Mucosa of descending colon (tissue), 3 donors: ENCODE measurements at regions not wholly inside any gene's neighbourhood (a gene's known extent, or its start where the extent isn't known, plus 50 kb on each side); places are given as distances from the start of the nearest gene placed in this dataset.

Experiments
- ATAC-seq: fragments of 200-7000 bp; cut with Tn5 transposase; one replicate; pipeline ENCODE4 v1.9.1; 2020; ENCODE audit warnings: mild to moderate bottlenecking, moderate library complexity
- DNase-seq, 3 donors: peaks; one replicate each; pipeline ENCODE4 v3.0.0-alpha.2; 2020
- H3K36me3 ChIP-seq: fragments of 200-600 bp; one replicate; pipeline ENCODE4 v1.8.0; 2021; ENCODE audit warnings: low read depth, mild to moderate bottlenecking
- H3K4me1 ChIP-seq: fragments of 200-600 bp; one replicate; pipeline ENCODE4 v1.8.0; 2021; ENCODE audit warnings: low read depth, mild to moderate bottlenecking
- H3K4me3 ChIP-seq: fragments of 200-600 bp; one replicate; pipeline ENCODE4 v1.8.0; 2021; ENCODE audit warnings: mild to moderate bottlenecking
- H3K9me3 ChIP-seq: fragments of 200-600 bp; one replicate; pipeline ENCODE4 v1.8.0; 2021; ENCODE audit warnings: mild to moderate bottlenecking
- CTCF ChIP-seq: fragments of 200-600 bp; IDR thresholded peaks from one replicate; pipeline ENCODE4 v1.8.0; 2022; ENCODE audit warnings: antibody characterized with exemption, mild to moderate bottlenecking
- intact Hi-C, 2 donors: fragments of 100-400 bp; cut with DNase I in 1 of 2; cut with micrococcal nuclease in 1 of 2; formaldehyde crosslinking; loops; one replicate each; pipeline versions ENCODE4 v1.11.0 to v1.11.1; 2022; cut with DNase I, micrococcal nuclease
- donor health status: DM: no; HTN: no; CAD: no; lungs with moderate emphysema.
- donor health status: DM: no; HTN: no; CAD: no.
- donor health status: DM: no; HTN: yes; CAD: no.

DNA sequence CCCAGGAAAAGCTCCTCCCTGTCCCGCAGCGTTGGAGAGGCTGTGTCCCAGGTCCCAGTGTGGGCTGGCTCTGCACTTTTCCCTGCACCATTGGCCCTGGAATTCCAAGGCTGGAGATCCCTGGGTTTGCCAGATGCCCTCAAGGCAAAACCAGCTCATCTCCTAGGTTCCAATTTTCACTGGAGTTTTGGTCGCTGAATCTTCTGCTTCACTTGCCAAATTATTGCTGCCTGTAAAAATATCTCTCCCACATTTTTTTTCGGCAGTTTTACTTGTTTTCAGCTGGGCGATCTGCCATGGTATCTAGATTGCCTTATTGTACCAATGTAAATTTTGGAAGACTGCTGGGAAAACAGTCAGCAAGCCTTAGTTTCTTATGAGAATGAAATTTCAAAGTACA, 150.9 kb upstream of the ATP10A start:
- peaks cover 12% of the 10 kb centered on the region for H3K9me3 ChIP-seq
- H3K36me3 ChIP-seq, result no peaks in the 10 kb centered on the region
- intact Hi-C loops, result no loop called here
- no peak overlapping the region for H3K4me3 ChIP-seq
- ATAC-seq (no peak), DNase-seq (no peak)
- no peak for TF ChIP-seq CTCF
- no peaks in the 10 kb centered on the region for H3K4me1 ChIP-seq

GRCh38 chr15:26011916-26012315, 148.8 kb upstream of the ATP10A start:
- intact Hi-C loops, result no loop called here
- Histone ChIP-seq H3K36me3 (no peaks in the 10 kb centered on the region), H3K9me3 (peaks cover 14% of the 10 kb centered on the region), H3K4me1 (no peaks in the 10 kb centered on the region), H3K4me3 (no peak overlapping the region)
- no peak for TF ChIP-seq CTCF
- DNase-seq (no peak), ATAC-seq (no peak)

DNA sequence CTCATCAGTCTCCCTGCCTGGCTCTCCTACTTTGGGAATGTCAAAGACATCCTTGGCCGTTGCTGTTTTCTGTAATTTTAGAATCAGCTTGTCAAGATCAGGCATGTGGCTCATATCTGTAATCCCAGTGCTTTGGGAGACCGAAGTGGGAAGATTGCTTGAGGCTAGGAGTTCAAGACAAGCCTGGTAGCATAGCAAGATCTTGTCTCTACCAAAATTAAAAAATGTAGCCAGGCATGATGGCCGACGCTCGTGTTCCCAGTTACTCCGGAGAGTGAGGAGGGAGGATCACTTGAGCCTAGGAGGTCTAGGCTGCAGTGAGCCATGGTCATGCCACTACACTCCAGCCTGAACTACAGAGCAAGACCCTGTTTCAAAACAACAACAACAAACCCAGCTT, 144.0 kb upstream of the ATP10A start:
- ATAC-seq (no peak), DNase-seq (no peak)
- H3K4me1 ChIP-seq, result no peaks in the 10 kb centered on the region
- H3K4me3 ChIP-seq, result no peak overlapping the region
- H3K9me3 ChIP-seq, result peaks cover 20% of the 10 kb centered on the region
- no peak for TF ChIP-seq CTCF
- no peaks in the 10 kb centered on the region for H3K36me3 ChIP-seq
- intact Hi-C loops, result loop anchor here in 1 of 2 donors (10.0 kb wide), 1 partner anchor 58 kb away; no protein-coding TSS in a partner anchor

GRCh38 chr15:26001201-26001600, 138.1 kb upstream of the ATP10A start:
- intact Hi-C loops, result loop anchor here in 1 of 2 donors (10.0 kb wide), 1 partner anchor 64 kb away; no protein-coding TSS in a partner anchor

GRCh38 chr15:25993506-25993905, 130.4 kb upstream of the ATP10A start:
- no peaks in the 10 kb centered on the region for H3K4me1 ChIP-seq
- H3K4me3 ChIP-seq, result no peak overlapping the region
- ATAC-seq (no peak), DNase-seq (no peak)
- intact Hi-C loops, result no loop called here
- no peaks in the 10 kb centered on the region for H3K36me3 ChIP-seq
- H3K9me3 ChIP-seq, result peaks cover 20% of the 10 kb centered on the region
- TF ChIP-seq CTCF, result no peak

More at GRCh38 chr15:26001201-26001600, 138.1 kb upstream of the ATP10A start:
- Histone ChIP-seq H3K36me3 (no peaks in the 10 kb centered on the region), H3K9me3 (peaks cover 22% of the 10 kb centered on the region), H3K4me1 (no peaks in the 10 kb centered on the region), H3K4me3 (no peak overlapping the region)
- no peak for TF ChIP-seq CTCF
- no peak for DNase-seq
- ATAC-seq, result no peak

- Histone ChIP-seq H3K36me3 (no peaks in the 10 kb centered on the region), H3K4me1 (no peaks in the 10 kb centered on the region), H3K4me3 (no peak overlapping the region), H3K9me3 (peaks cover 17% of the 10 kb centered on the region)
- ATAC-seq (no peak), DNase-seq (no peak)
- no peak for TF ChIP-seq CTCF
- intact Hi-C loops, result no loop called here
Measured at GRCh38 chr15:25990220-25990619, 127.1 kb upstream of the ATP10A start.
